ENCODE measurements at regions not wholly inside any gene's neighbourhood (a gene's known extent, or its start where the extent isn't known, plus 50 kb on each side); places are given as distances from the start of the nearest gene placed in this dataset.

DNA sequence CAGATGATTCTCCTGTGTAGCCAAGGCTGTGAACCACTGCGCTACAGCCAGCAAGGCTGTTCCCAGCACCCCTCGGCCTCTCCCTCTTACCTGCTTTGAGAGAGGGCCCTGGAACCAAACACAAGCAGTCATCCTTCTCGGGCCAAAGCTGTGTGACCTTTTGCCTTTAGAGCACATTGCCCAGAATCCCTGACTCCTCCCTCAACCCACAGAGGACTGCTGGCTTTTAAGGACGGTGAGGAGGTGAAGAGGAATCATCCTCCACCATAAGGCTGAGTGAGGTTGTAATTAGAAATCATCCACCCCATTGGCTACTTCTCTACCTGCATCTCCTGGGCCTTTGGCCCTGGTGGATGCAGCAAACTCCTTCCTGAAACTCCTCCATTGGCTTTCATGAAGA is 93.6 kb upstream of the PJA1 start:
- no peak for TF ChIP-seq POLR2AphosphoS5 (IDR thresholded peaks at IDR 0.05)
- TF ChIP-seq, protein P1, sequence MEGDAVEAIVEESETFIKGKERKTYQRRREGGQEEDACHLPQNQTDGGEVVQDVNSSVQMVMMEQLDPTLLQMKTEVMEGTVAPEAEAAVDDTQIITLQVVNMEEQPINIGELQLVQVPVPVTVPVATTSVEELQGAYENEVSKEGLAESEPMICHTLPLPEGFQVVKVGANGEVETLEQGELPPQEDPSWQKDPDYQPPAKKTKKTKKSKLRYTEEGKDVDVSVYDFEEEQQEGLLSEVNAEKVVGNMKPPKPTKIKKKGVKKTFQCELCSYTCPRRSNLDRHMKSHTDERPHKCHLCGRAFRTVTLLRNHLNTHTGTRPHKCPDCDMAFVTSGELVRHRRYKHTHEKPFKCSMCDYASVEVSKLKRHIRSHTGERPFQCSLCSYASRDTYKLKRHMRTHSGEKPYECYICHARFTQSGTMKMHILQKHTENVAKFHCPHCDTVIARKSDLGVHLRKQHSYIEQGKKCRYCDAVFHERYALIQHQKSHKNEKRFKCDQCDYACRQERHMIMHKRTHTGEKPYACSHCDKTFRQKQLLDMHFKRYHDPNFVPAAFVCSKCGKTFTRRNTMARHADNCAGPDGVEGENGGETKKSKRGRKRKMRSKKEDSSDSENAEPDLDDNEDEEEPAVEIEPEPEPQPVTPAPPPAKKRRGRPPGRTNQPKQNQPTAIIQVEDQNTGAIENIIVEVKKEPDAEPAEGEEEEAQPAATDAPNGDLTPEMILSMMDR (IDR thresholded peaks at IDR 0.05) = no peak
- TF ChIP-seq EP300 (IDR thresholded peaks at IDR 0.05) = no peak

Measured in gastroesophageal sphincter (tissue), 3 donors.